NT2/D1 (cell line): ENCODE measurements at regions not wholly inside any gene's neighbourhood (a gene's known extent, or its start where the extent isn't known, plus 50 kb on each side); places are given as distances from the start of the nearest gene placed in this dataset.

Experiments used
- YY1 ChIP-seq: IDR thresholded peaks from 2 replicates; pipeline ENCODE4 v1.6.1; 2011; ENCODE audit not compliant: insufficient read length, insufficient read depth
- ZNF274 ChIP-seq: IDR thresholded peaks from 2 replicates; pipeline ENCODE4 v1.6.1; 2011; ENCODE audit warnings: mild to moderate bottlenecking, low read depth, low read length

DNA sequence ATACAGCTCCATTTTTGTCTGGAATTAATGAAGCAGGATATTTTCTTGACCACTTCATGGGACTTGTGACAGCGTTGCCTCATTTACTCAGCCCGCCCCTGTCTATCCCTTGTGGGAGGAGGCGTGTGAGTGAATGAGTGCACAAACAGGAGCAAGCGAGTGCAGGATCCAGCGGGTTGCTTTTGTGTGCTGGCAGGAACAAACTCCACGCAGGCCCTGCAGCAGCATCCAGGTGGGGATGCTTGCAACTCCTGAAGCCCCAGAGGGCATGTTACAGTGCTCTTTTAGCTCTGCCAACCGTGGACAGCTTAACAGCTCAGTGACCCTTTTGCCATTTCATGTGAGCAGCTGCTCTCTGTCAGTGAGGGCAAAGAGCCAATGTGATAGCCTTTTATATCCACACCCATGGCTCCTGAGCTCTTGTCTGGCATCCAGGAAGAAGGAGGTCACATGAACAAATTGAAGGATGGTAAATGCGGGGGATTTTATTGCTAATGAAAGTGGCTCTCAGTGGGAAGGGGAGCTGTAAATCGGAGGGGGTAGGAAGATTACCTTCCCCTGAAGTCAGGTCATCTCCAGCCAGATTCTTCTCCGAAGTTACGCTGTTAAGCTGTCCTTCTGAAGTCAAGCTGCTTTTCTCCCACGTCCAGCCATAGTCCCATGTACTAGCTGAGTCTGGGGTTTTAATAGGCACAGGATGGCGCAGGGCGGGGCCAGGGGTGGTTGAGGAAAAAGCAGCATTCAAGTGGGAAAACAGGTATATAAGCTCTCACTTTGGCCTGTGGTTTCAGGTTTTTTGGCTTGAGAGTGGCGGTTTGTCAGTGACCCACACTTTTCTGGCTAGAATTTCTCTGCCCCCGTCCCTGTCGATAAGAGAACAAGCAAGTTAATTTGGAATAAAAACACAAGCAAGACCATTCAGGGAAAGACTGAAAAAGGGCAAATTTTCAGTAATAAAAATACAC, 714.7 kb upstream of the MBL2 start:
- TF ChIP-seq YY1, result no peak
- TF ChIP-seq ZNF274, result no peak
